Loucy (cell line): ENCODE measurements at regions not wholly inside any gene's neighbourhood (a gene's known extent, or its start where the extent isn't known, plus 50 kb on each side); places are given as distances from the start of the nearest gene placed in this dataset.

Experiments used
- EZH2phosphoT487 ChIP-seq: fragments of 200-600 bp; IDR thresholded peaks from 2 replicates; pipeline ENCODE4 v1.6.1; 2018; ENCODE audit warnings: antibody characterized with exemption, mild to moderate bottlenecking, moderate library complexity, borderline replicate concordance
- TF ChIP-seq, protein P1 (sequence below): fragments of 200-600 bp; sonication (generic); conservative IDR thresholded peaks from 2 replicates; pipeline ENCODE4 v1.5.1; 2014; ENCODE audit warnings: mild to moderate bottlenecking, antibody characterized with exemption, low read length

DNA sequence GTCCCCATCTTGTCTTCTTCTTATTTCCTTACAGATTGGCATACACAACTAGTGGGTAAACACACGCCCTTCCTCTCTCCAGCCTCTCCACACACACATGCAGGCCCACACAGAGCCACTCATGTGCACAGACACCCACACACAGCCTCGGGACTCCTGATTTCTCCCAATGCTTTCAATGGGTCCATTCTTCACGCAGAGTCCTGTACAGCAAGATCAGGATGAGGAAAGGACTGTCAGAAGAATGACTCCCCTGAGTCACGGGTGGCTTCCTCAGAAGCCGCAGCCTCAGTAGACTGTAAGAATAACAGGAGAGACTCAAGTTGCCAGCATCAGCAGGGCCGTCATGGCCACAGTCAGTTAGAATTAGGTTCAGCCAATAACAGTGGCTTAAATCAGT is 109.1 kb upstream of the GLI2 start:
- no peak for TF ChIP-seq EZH2phosphoT487
- TF ChIP-seq, protein P1, sequence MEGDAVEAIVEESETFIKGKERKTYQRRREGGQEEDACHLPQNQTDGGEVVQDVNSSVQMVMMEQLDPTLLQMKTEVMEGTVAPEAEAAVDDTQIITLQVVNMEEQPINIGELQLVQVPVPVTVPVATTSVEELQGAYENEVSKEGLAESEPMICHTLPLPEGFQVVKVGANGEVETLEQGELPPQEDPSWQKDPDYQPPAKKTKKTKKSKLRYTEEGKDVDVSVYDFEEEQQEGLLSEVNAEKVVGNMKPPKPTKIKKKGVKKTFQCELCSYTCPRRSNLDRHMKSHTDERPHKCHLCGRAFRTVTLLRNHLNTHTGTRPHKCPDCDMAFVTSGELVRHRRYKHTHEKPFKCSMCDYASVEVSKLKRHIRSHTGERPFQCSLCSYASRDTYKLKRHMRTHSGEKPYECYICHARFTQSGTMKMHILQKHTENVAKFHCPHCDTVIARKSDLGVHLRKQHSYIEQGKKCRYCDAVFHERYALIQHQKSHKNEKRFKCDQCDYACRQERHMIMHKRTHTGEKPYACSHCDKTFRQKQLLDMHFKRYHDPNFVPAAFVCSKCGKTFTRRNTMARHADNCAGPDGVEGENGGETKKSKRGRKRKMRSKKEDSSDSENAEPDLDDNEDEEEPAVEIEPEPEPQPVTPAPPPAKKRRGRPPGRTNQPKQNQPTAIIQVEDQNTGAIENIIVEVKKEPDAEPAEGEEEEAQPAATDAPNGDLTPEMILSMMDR = no peak
